Glomerular endothelial cell (primary cell): ENCODE measurements at regions not wholly inside any gene's neighbourhood (a gene's known extent, or its start where the extent isn't known, plus 50 kb on each side); places are given as distances from the start of the nearest gene placed in this dataset.
"Not testable (repeated sequence)": the region's sequence is repeated elsewhere in the genome, so short reads cannot be mapped to it uniquely, and the experiment has no call there.

Source experiments
- DNase-seq: peaks from one replicate; pipeline ENCODE4 v3.0.0-alpha.2; 2011; ENCODE audit warnings: low read depth, low spot score; ENCODE audit errors: extremely low read depth

DNA sequence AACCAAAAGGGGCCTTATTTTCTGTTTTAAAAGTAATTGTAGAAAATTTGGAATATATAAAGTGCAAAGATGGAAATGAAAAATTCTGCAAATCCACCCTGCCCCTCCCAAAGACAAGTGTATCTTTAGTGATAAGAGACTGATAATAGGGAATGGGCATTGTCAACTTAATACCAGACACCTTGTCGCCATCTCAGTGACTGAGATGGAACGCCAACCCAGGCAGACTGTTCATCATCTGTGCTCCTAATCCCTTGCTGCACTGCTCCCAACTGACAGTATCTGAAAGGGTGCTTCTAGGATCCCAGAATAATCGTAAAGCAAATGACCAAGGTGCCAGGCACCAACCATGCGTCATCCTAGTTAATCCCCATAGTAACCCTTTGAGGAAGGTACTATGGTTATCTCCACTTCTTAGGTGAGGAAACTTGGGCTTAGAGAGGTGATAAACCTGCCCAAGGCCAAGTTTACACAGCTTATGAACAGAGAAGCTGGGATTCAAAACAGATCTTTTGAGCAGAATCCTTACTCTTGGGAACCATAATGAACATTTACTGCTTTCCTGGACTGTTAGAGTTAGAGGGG, 583.7 kb downstream of the GATA3 start:
- no peak for DNase-seq

DNA sequence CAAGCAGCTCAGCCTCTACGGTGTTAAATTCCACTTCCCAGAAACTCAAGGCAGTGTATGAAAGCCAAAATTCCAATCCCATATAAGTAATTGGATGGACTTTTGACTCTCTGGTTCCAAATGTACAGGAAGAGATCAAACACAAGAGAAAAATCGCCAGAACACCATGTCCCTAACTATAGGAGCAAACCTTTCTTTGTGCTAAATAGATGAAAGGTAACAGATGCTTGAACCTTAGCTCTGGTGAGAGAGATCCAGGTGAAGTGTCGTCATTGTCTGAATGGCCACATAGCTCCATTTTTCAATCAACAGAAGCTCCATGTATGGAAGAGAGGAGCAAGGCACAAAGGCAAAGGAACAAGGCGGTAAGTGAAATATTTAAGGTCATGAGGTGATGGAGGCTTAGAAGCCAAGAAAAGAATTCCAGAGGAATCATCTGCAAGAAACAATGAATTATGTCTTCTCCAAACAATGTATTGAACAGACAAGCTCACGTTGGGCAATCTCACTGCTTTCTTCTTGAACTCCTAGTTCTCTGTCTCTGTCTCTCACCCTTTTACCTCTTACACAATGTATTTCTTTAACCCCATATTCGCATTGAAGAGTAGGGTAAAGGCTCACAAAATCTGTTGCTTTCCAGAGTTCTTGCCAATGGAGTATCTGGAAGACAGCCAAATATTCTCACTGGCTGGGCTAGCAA, 585.1 kb downstream of the GATA3 start:
- no peak for DNase-seq

DNA sequence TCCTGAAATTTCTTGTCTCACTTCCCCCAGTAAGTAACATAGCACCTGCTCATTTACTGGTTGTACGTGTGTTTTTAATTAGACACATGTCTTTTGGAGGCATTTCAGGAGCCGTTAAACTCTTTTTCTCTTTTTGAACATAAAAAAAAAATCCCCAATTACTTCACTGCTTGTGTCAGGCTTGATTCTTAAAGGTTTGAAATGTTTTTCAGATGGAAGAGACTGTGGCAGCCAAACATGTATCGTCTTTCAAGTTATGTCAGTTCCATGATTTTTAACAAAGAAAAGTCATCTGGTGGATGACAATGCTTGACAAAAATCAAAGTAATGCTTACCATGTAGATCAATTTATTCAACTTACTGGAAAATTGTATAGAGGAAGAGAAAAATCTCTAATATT, 585.8 kb downstream of the GATA3 start:
- no peak for DNase-seq

DNA sequence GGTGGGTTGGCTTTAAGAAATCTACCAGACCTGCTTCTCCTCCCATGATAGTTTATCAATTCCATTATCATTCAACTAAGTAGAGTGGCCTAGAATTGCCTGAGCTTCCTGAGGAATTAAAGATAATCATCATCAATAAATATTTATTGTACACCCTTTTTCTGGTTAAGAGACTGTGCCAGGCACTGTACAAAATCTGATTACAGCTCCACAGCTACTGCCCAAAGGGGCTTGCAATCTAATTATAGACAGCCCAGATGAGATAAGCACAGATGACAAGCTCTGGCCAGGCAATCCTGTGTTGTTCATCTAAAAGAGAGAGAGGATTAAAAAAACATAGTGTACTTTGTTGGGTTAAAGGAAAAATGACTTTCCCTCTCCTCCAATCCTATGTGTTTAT, 586.4 kb downstream of the GATA3 start:
- DNase-seq, result no peak

DNA sequence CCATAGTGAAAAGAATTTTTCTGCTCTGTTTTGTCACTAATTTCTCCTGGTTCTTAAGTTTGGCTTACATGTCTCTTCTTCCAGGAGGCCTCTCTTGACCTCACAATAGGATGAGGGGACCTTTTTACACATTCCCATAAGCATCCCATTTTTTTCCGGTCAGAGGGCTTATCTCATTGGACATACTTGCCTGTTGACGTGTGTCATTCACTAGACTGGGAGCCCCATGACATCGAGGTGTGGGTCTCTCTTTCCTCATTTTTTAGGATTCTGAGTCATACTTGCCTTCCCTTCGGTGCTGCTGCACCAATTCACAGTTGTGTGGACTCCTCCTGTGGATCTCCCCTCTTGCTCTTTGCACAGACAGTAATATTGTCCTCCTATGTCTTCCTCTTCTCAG, 601.8 kb downstream of the GATA3 start:
- DNase-seq, result no peak

DNA sequence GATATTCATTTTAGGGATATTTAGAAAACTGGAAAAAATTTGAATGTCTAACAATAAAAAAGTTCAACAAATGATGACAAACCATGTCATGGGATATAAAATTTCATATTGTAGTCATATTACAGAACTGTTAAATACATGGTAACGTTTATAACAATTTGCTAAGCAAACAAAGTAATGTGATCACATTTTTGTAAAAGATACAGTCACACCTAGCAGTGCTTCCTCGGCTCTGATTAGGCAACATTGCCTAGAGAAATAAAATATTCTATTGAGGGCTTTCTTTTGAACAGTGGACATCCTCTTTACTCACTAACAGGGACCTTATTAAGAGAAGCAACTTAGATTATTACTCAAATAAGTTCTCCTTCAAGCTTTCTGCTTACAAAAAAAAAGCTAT, 605.5 kb downstream of the GATA3 start:
- no peak for DNase-seq

DNA sequence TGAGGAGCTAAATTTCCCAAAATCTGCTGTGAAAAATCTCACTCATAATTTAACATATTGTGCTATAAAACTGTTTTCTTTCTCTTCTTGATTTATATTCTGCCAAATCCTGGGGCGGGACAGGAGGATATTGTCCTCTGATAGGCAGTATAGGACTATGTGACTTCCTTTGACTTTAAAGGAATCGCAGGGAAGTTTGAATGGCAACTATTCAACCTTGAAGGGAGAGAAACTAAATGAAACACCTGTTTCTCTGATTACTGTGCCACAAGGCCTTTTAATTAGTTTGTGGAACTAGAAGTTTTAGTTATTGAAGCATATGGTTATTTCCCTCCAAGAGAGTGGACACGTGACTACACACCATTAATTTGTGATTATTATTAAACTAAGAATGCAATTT, 607.4 kb downstream of the GATA3 start:
- no peak for DNase-seq

DNA sequence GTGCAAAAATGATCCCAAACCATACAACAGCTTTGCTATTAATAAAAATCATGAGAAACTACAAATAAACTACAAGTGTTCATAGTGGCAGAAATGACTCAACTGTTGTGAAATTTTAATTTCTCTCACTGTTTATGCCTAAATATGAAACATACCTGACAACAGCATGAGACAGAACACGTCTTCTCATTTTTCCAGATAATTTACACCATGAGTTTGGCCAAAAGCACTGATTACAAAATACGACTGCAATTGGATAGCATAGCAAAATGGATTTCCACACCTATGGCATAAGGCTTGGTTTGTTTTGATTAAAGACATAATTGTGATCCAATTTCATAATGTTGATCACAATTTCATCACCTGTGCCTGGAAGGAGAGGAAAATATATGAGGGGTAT, 608.6 kb downstream of the GATA3 start:
- no peak for DNase-seq

DNA sequence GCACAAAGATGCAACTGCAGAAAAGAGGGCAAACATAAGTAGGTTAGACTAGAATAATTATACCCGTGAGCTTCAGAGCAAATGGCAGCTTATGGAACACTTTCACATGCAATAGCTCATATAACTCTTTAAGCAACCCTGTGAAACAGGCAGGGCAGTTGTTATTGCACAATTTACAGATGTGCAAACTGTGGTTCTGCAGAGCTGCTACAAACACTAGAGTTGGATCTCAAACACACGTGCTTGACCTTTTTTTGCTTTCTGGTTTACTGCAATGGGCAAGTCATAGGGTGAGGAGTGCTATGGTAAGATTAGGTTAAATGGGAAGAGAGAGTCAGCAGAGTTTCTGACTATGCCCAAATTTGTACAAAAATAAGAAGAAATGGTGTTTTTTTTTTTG, 610.8 kb downstream of the GATA3 start:
- no peak for DNase-seq

DNA sequence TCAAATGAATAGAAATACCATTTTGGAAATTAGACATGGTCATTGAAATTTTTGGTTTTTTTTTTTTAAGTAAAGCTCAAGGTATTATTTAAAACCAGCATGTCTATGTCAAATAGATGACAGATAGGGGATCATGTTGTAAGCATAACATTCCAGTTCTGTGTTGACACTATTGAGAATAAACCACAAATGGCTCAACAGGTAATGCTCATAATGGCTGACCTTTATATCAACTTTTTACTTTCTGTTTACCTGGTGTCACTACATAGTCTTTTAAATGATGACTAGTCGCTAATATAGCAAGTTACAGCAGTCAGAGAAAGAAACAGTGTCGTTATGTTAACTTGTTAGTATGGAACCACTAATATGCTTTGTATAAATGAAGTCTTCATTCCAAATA, 616.0 kb downstream of the GATA3 start:
- DNase-seq, result no peak

DNA sequence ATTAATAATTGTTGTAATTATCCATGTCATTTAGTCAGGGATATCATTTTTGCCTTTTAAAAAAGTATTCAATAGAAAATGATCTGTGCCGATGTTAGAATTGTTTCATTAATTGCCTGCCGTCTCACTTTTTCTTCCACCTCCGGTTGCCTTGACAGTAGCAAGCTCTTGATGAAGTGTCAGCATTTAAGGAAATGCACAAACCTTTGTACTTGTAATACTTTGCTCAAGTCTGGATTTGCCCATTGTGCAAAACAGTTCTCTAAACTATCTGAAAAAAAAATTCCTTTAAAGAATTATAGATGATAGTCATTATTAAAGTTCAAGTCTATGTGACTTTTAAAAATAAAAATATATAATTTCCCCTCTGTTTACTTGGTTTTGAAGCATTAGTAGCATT, 619.7 kb downstream of the GATA3 start:
- DNase-seq, result no peak

DNA sequence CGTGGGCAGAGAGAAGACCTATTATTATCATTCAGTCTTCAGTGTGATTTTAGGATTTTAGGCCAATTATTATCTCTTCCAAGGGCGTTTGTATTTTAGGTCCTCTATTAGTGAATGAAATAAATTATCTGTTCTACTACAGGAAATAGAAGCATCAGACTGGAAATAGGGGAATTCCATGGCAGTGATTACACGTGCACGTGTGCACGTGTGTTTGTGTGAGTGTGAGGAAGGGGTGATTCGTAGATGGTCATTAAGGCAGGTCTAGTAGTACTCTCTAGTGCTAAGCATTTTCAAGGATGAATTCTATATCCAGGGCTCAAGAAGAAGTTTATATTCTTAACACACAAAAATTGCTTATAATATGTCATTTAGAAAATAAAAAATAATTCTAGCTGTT, 623.2 kb downstream of the GATA3 start:
- DNase-seq, result no peak

DNA sequence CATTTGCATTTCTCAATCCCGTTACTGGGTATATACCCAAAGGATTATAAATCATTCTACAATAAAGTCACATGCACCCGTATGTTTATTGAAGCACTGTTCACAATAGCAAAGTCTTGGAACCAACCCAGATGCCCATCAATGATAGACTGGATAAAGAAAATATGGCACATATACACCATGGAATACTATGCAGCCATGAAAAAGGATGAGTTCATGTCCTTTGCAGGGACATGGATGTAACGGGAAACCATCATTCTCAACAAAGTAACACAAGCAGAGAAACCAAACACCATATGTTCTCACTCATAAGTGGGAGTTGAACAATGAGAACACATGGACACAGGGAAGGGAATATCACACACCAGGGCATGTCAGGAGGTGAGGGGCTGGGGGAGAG, 630.4 kb downstream of the GATA3 start:
- DNase-seq, result not testable (repeated sequence)

DNA sequence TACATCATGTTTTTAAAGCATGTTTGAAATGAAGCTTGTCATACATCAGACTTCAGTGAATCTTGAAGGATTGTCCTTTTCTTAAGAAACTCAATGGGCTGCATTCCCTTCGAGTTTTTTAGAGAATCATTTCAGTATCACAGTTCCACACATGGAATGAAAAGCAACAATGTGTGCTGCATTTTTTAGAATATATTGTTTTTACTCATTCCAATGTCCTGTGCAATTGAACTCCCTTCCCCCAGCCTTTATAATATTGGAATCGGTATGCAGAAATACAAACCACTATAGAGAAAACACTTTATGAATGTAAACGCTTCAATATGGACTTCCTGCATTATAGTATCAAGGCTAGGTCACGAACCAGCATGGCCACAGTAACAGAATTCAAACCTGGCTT, 634.4 kb downstream of the GATA3 start:
- no peak for DNase-seq

DNA sequence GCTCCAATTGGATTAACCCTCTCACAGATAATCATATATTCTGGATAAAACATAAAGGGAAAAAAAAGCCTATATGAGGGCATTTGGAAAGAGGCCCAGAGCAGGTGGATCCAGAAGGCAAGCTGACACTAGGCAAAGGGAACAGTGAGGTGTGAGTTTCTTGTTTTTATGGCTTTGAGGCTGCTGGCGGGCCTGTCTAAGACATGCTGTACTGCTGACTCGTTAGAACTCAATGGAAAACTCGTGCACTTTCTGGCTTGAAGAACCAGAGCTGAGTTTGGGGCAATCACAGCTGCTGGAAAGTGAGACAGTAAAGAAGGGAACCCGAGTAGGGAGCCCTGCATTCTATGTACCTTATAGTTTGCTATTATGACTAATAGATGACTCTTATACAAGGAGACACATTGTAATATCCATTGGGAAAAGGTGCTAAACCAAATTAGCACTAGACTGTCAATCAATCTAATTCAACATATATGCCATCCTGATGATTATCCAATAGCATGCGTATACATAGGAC, 637.1 kb downstream of the GATA3 start:
- no peak for DNase-seq

DNA sequence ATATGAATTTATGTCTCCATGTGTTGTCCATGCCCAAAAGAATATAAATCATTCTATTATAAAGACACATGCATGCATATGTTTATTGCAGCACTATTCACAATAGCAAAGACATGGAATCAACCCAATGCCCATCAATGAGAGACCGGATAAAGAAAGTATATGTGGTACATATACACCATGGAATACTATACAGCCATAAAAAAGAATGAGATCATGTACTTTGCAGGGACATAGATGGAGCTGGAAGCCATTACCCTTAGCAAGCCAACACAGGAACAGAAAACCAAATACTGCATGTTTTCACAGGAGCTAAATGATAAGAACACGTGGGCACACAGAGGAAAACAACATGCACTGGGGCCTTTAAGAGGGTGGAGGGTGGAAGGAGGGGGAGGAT, 639.1 kb downstream of the GATA3 start:
- not testable (repeated sequence) for DNase-seq

DNA sequence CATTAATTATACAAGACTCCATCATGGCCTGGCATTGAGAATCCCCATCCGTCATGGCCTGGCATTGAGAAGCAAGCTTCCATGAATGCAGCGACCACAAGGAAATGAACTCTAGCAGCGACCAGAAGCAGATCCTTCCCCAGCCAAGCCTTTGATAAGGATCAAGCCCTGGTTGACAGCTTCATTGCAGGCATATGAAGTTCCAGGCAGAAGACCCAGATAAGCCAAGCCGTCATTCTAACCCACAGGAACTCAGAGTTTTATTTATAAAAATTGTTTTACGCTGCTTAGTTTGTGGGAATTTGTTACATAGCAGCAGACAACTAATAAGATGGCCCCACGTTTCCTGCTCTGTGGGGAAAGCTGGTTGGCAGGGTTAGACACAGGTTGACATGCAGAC, 642.3 kb downstream of the GATA3 start:
- no peak for DNase-seq

DNA sequence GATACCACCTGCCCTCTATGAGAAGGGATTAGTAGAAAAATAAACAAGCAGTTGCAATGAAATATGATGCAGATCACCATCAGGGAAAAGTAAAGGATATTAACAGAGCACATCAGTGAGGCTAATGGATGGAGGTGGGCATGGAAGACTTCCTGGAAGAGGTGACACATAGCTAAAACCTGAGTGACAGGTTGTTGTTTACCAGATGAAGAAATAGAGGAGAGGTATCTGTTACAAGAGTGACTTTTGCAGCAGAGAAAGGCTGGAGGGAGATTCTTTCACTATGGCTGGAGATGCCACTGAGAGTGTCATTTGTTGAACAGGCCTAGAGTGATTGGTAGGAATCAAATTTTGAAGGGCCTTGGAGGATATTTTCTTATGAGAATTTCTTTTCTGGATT, 646.2 kb downstream of the GATA3 start:
- no peak for DNase-seq

DNA sequence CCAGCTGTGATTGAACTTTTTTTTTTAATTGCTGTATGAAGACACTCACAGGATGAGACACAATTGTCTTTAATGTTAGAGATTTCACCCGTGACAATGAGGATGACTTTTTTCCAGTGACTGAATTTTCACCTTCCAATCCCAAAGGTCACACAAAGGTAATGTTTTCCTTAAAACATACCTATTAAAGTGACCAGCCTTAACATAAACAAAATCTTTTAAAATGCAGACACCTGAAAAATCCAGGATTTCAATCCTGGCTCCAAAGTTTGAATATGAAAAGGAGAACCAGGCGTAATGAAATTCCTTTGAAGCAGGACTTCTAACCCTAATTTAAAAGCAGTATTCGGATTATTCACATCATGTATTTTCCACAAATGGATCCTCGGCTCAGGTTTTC, 647.7 kb downstream of the GATA3 start:
- no peak for DNase-seq

DNA sequence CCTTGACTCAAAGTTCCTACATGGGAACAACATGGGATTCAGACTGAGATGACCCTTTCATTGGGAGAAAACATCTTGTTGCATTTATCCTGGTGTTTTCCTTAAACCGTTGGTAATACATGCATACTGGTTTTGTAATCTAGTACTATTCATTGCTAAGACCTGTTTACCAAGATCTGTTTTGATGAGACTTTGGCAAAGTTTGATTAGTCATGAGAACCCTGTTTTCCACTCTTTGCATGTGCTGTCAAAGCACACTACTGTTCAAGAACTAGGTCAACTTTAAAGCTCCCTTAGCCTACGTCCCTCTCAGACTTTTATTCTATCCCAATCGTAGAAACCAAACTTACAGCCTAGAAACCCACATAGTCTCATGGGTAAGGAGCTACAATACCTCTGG, 650.9 kb downstream of the GATA3 start:
- DNase-seq, result no peak

DNA sequence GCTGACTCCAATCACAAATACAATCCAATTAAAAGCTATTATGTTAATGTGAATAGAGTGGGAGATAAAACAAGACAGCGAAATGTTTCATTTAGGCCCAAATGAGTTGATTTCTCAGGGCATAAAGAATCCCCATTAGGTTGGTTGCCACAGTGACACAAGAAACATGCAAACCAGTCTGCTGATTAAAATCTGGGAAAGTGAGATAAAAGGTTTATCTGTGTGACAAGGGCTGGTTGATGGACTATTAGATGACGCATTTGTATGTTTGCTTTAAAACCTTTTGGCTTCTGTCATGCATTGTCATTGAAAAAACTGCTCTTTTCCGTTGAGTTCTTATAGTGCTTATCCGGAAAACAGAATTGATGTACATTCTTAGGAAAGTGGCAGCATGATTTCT, 658.2 kb downstream of the GATA3 start:
- no peak for DNase-seq

DNA sequence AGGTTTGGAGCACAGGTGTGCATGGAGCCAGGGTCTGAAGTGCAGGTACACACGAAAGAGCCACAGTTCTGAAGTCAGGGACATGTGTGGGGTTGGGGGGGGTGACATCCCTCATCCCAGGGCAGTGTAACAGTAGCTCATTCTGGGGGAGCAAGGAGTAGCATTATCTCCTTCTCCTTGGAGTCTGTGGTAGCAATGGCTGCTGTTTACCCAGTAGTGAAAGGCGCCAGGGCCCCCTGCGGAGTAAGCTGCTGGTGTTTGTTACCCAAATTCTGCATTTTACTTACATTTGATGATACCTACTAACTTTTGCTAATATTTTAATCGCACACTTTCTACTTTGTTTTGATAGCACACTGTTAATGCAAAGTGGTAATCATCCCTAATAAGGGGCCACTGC, 665.5 kb downstream of the GATA3 start:
- no peak for DNase-seq

DNA sequence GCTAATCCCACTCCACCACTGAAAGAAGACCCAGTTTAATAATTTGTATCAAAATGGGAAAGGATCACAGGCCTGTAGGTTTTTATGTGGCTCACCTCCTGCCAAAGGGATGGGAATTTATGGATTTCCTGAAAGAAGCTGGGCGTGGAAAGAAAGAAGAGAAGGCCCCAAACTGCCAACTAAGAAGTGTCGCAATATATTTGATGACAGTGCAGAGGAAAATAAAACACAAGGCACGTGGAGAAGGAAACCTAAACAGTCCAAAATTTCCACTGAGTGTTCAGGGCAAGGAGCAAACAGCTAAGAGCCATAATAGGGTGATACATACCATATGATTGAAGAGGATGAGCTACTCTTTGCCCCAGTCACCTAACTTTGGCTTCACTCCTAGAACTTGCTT, 667.2 kb downstream of the GATA3 start:
- no peak for DNase-seq
